GM12873 (cell line): ENCODE measurements at regions not wholly inside any gene's neighbourhood (a gene's known extent, or its start where the extent isn't known, plus 50 kb on each side); places are given as distances from the start of the nearest gene placed in this dataset.

Source experiments
- CTCF ChIP-seq: IDR thresholded peaks from 2 replicates; pipeline ENCODE4 v1.5.1; 2012; ENCODE audit warnings: low read depth, mild to moderate bottlenecking, moderate library complexity, low read length, control low read depth; ENCODE audit not compliant: insufficient read depth; ENCODE audit errors: missing control alignments

GRCh38 chr18:56085551-56085950 lies 497.6 kb upstream of the TCF4 start:
- TF ChIP-seq CTCF, result no peak

DNA sequence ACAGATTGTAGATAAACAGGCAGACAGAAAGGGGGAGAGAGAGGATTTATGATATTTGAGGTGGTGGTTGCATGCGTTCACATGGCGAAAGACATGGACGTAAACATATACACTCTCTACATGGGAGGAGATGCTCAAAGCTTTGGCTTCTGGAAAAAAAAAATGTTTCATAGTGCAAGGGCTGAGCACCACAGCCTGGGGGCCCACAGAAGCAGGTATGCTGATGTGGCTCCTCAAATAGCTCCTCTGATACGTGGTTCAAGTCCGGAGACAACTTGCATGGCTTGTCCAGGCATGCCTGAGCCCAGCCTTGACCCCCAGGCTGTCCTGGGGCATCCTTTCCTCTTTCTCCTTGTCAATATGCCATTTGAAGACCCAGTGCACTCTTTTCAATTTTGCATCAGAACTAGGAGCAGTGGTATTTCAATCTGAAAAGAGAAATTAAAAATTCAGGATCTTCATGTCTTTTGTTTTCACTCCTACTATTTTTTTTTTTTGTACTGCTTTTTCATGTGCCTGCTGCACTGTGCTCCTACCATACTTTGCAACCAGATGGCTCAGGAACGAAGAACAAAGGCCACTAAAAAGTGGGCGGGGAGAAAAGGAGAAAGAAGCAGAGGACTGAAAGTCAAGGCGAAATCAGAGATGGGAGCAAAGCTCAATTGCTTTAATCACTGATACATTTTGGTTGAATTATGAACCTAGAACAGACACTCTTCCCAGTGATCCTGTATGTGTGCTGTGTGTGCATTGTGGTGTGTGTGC lies 495.7 kb upstream of the TCF4 start:
- TF ChIP-seq CTCF, result no peak

DNA sequence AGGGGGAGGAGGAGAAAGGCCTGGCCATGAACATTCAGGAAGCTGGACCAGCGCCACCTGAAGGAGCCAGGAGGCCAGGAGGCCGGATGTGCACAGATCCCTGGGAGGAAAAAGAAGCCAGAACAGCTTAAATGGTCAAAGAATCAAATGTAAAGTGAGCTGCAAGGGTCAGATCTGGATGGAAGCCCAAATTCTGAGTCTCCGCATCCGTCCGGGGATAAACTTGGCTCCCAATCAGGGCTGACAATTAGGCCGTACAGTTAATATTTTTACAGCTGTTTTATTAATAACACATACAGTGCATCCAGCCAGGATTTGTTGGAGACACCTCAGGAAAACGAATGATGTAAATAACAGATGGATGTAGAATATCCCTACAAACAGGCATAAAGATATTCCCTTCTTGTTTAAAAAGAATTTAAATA lies 495.1 kb upstream of the TCF4 start:
- TF ChIP-seq CTCF, result no peak

- TF ChIP-seq CTCF, result no peak
Measured at GRCh38 chr18:56076723-56077122, 488.7 kb upstream of the TCF4 start.

DNA sequence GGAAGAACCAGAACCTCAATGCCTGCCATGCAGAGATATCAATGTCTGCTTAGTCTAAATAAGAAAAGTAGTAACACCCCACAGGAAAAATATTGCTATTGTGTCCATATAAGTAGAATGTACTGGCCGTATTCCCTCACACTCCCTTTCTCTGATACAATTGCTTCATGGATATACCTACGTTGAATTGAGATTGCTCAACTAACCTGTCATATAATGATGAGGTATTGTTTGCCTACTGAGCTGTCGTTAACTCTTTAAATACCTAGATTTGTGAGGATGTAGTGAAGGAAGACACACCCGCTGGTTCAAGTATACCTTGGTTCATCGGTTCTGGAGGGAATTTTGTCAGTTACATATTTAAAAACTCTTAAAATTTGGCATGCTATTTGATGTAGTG lies 480.7 kb upstream of the TCF4 start:
- TF ChIP-seq CTCF, result no peak

- no peak for TF ChIP-seq CTCF
Measured at GRCh38 chr18:56067969-56068671, 480.1 kb upstream of the TCF4 start.

DNA sequence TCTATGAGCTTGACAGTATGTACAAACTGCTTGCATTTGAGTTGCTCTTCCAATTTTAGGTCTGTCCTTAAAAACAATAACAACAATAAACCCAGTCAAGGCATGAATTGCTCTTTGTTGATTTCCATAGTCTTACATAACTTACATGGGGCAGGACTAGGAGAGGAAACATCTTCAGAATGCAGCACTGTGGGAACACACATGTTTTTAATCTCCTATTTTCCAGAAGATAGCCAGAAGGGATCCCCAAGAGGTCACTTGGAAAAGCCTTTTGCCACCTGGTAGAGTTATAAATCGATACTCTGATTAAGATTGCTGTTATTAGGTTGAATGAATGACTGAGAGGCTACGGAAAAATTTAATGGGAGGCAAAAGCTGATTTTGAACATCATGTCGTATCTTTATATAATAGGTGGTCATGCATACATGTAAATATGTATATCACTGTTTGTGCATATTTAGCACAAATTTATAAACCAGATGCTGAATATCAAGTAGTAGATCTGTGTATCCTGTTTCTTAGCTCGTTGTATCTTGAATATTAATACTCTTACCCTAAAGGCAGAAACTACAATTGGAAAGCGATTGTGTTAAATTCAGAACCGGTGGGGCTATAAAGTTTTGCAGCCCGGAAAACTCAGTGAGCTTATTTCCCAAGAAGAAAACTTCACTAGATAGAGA lies 479.4 kb upstream of the TCF4 start:
- no peak for TF ChIP-seq CTCF
